HEK293 (cell line): ENCODE measurements at regions not wholly inside any gene's neighbourhood (a gene's known extent, or its start where the extent isn't known, plus 50 kb on each side); places are given as distances from the start of the nearest gene placed in this dataset.

Experiments used
- CTCF ChIP-seq: fragments of 450-650 bp; formaldehyde crosslinking; IDR thresholded peaks from 2 replicates; pipeline ENCODE4 v1.5.1; 2016; ENCODE audit warnings: missing biosample characterization, missing genetic modification characterization
- ZBTB1 ChIP-seq: fragments of 450-650 bp; formaldehyde crosslinking; IDR thresholded peaks from 2 replicates; pipeline ENCODE4 v1.5.1; 2016; ENCODE audit warnings: missing biosample characterization, missing genetic modification characterization
- ZNF248 ChIP-seq: fragments of 450-650 bp; formaldehyde crosslinking; IDR thresholded peaks from 2 replicates; pipeline ENCODE4 v1.5.1; 2017; ENCODE audit warnings: missing biosample characterization, missing genetic modification characterization
- ZNF350 ChIP-seq: fragments of 450-650 bp; formaldehyde crosslinking; IDR thresholded peaks from 2 replicates; pipeline ENCODE4 v1.5.0; 2017; ENCODE audit warnings: missing biosample characterization, mild to moderate bottlenecking, missing genetic modification characterization
- ZNF776 ChIP-seq: fragments of 450-650 bp; formaldehyde crosslinking; IDR thresholded peaks from 2 replicates; pipeline ENCODE4 v1.5.0; 2017; ENCODE audit warnings: missing biosample characterization, missing genetic modification characterization, borderline replicate concordance
- TF ChIP-seq, protein P1 (sequence below): fragments of 450-650 bp; formaldehyde crosslinking; IDR thresholded peaks from 2 replicates; pipeline ENCODE4 v1.5.1; 2016; ENCODE audit warnings: missing biosample characterization, missing genetic modification characterization
- TF ChIP-seq, protein P2 (sequence below): fragments of 450-650 bp; formaldehyde crosslinking; IDR thresholded peaks from 2 replicates; pipeline ENCODE4 v1.5.1; 2016; ENCODE audit warnings: missing biosample characterization, missing genetic modification characterization

- TF ChIP-seq CTCF (tag by site-specific recombination) (no peak), ZNF248 (tag by site-specific recombination) (no peak), ZNF350 (tag by site-specific recombination) (no peak), ZBTB1 (tag by site-specific recombination) (no peak), ZNF776 (tag by site-specific recombination) (no peak)
- TF ChIP-seq, protein P1, sequence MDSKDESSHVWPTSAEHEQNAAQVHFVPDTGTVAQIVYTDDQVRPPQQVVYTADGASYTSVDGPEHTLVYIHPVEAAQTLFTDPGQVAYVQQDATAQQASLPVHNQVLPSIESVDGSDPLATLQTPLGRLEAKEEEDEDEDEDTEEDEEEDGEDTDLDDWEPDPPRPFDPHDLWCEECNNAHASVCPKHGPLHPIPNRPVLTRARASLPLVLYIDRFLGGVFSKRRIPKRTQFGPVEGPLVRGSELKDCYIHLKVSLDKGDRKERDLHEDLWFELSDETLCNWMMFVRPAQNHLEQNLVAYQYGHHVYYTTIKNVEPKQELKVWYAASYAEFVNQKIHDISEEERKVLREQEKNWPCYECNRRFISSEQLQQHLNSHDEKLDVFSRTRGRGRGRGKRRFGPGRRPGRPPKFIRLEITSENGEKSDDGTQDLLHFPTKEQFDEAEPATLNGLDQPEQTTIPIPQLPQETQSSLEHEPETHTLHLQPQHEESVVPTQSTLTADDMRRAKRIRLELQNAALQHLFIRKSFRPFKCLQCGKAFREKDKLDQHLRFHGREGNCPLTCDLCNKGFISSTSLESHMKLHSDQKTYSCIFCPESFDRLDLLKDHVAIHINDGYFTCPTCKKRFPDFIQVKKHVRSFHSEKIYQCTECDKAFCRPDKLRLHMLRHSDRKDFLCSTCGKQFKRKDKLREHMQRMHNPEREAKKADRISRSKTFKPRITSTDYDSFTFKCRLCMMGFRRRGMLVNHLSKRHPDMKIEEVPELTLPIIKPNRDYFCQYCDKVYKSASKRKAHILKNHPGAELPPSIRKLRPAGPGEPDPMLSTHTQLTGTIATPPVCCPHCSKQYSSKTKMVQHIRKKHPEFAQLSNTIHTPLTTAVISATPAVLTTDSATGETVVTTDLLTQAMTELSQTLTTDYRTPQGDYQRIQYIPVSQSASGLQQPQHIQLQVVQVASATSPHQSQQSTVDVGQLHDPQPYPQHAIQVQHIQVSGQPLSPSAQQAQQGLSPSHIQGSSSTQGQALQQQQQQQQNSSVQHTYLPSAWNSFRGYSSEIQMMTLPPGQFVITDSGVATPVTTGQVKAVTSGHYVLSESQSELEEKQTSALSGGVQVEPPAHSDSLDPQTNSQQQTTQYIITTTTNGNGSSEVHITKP: no peak
- TF ChIP-seq, protein P2, sequence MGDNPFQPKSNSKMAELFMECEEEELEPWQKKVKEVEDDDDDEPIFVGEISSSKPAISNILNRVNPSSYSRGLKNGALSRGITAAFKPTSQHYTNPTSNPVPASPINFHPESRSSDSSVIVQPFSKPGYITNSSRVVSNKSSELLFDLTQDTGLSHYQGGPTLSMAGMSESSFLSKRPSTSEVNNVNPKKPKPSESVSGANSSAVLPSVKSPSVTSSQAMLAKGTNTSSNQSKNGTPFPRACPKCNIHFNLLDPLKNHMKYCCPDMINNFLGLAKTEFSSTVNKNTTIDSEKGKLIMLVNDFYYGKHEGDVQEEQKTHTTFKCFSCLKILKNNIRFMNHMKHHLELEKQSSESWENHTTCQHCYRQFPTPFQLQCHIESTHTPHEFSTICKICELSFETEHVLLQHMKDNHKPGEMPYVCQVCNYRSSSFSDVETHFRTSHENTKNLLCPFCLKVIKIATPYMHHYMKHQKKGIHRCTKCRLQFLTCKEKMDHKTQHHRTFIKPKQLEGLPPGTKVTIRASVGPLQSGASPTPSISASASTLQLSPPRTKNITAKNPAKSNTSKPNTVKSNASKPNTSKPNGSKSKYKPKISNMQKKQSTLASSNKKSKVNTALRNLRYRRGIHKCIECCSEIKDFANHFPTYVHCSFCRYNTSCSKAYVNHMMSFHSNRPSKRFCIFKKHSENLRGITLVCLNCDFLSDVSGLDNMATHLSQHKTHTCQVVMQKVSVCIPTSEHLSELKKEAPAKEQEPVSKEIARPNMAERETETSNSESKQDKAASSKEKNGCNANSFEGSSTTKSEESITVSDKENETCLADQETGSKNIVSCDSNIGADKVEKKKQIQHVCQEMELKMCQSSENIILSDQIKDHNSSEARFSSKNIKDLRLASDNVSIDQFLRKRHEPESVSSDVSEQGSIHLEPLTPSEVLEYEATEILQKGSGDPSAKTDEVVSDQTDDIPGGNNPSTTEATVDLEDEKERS (tag by site-specific recombination): no peak
Observed at GRCh38 chr13:75160984-75161383, 321.0 kb downstream of the TBC1D4 start.
